Omental fat pad (tissue), 3 donors: ENCODE measurements at regions not wholly inside any gene's neighbourhood (a gene's known extent, or its start where the extent isn't known, plus 50 kb on each side); places are given as distances from the start of the nearest gene placed in this dataset.

ENCODE experiments used
- ATAC-seq: fragments of 150-250 bp; one replicate; pipeline ENCODE4 v1.9.1; 2016; ENCODE audit warnings: mild to moderate bottlenecking, moderate library complexity; ENCODE audit not compliant: low FRiP score
- DNase-seq: peaks from one replicate; pipeline ENCODE4 v3.0.0-alpha.2; 2019; ENCODE audit warnings: low spot score
- CTCF ChIP-seq, 3 donors: fragments of 450-650 bp; IDR thresholded peaks; one replicate each; pipeline ENCODE4 v1.5.1; 2016 to 2017; ENCODE audit warnings: antibody characterized with exemption in 3 of 3, mild to moderate bottlenecking in 3 of 3, moderate library complexity in 2 of 3

DNA sequence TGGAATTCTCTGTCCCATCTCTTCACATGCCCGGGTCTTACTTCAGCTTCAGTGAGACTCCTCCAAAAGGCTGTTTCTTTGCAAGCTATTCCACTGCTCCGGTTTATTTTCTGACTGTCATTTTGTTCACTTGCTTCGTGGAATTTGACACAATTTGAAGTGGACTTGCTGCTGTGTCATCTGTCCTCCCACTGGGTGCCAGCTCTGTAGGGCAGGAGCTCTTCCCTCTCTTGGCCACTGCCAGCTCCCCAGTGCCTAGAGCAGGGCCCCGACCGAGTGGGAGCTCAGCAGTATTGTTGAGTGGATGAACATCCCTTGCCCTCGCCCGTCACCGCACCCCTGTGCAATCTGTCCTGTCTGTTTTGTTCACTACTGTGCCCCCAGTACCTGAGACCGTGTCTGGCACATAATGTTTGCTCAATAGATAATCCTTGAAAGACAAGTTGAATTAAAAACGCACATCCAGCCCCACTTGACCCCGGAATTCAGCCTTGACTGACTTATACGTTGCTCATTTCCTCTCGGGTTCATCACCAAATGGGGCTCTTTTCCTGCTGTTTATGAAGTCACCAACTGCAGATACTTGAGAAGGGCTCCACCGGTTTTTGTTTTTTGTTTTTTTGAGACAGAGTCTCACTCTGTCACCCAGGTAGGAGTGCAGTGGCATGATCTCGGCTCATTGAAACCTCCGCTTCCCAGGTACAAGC, 170.3 kb upstream of the KCNG1 start:
- ATAC-seq (no peak), DNase-seq (no peak)
- no peak for TF ChIP-seq CTCF (IDR thresholded peaks at IDR 0.05)

DNA sequence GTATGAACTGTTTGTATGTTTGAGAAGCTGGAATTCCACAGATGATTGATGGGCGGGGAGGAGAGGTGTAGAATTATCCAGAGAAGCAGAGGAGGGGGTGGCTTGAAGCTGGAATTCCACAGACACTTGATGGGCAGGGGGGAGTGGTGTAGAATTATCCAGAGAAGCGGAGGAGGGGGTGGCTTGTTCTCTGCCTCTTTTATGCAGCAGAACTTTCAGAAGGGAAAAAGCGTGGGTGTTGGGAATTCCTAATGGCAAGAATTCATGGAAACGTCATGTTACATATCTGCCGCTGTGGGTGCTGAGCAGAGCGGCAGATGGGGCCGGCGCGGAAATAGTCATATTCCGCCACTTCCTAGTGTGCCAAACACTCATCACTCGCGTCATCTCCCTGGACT, 167.9 kb upstream of the KCNG1 start:
- DNase-seq (no peak), ATAC-seq (no peak)
- TF ChIP-seq CTCF (IDR thresholded peaks at IDR 0.05): no peak

- DNase-seq (no peak), ATAC-seq (no peak)
- TF ChIP-seq CTCF (IDR thresholded peaks at IDR 0.05): no peak
Measured at GRCh38 chr20:51189814-51190782, 167.2 kb upstream of the KCNG1 start.

DNA sequence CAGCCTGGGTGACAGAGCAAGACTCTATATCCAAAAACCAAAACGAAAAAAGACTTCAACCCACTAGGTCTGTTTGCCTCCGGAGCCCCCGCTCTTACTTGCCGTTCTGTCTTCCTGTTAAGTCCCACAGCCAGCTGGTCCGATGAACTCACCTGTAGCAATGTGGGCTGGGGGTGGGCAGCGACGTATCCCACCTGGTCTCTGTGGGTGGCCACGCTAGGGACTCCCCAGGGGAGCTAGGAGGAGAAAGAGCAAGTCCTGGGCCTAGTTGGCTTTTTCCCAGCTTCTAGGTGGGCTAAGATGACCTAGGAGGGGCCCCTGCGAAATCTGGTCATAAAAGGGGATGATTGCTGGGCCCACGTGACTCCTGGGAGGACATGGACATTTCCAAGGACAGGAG, 166.0 kb upstream of the KCNG1 start:
- no peak for TF ChIP-seq CTCF (IDR thresholded peaks at IDR 0.05)
- no peak for DNase-seq
- ATAC-seq: no peak

- no peak for ATAC-seq
- TF ChIP-seq CTCF (IDR thresholded peaks at IDR 0.05): no peak
- DNase-seq: no peak
Measured at GRCh38 chr20:51187261-51187660, 164.4 kb upstream of the KCNG1 start.

- ATAC-seq (no peak), DNase-seq (no peak)
- TF ChIP-seq CTCF (IDR thresholded peaks at IDR 0.05): no peak
Measured at GRCh38 chr20:51185861-51186260, 163.0 kb upstream of the KCNG1 start.
